A549 (cell line): ENCODE measurements at regions not wholly inside any gene's neighbourhood (a gene's known extent, or its start where the extent isn't known, plus 50 kb on each side); places are given as distances from the start of the nearest gene placed in this dataset.

Experiments
- ATAC-seq, 2 experiments: fragments of 200-7000 bp in 1 of 2; fragments of >200 bp in 1 of 2; cut with Nextera tagmentation in 1 of 2; cut with Tn5 transposase in 1 of 2; 3 replicates each; pipeline versions ENCODE4 v1.8.0 to v1.9.1; 2018 to 2020; ENCODE audit warnings: mild to moderate bottlenecking in 1 of 2, moderate library complexity in 1 of 2
- CTCF ChIA-PET: fragments of 300-600 bp; sonication (Branson Sonifier 250); formaldehyde crosslinking; extraction: SDS; loops from one replicate; lab custom pipeline; 2021; ENCODE audit warnings: antibody characterized with exemption, inconsistent platforms; lab: Yijun Ruan, JAX
- POLR2A ChIA-PET: fragments of 350-600 bp; formaldehyde crosslinking; extraction: SDS; loops from one replicate; lab custom pipeline; 2021; ENCODE audit warnings: antibody characterized with exemption, inconsistent platforms; lab: Yijun Ruan, JAX
- DNase-seq, 2 experiments: peaks; one replicate each; pipeline versions ENCODE4 v3.0.0 to v3.0.0-alpha.2; 2011 to 2016; ENCODE audit warnings: low read depth in 1 of 2, low spot score in 1 of 2
- FAIRE-seq: peaks from 2 replicates; lab custom pipeline; 2011; peaks lifted over from hg19 to GRCh38; lab: Jason Lieb, UNC
- H3K27ac ChIP-seq, 2 experiments: fragments of >200 bp; sonication (Bioruptor Twin); formaldehyde crosslinking; 3 replicates each; pipeline ENCODE4 v1.5.1; 2016 to 2017
- H3K4me1 ChIP-seq: fragments of >200 bp; sonication (Bioruptor Twin); formaldehyde crosslinking; 3 replicates; pipeline ENCODE4 v1.6.1; 2016
- H3K4me2 ChIP-seq: fragments of >200 bp; sonication (Bioruptor Twin); formaldehyde crosslinking; 3 replicates; pipeline ENCODE4 v1.6.1; 2016
- H3K4me3 ChIP-seq: fragments of >200 bp; sonication (Bioruptor Twin); formaldehyde crosslinking; 3 replicates; pipeline ENCODE4 v1.5.1; 2016
- H3K9me3 ChIP-seq: fragments of >200 bp; sonication (Bioruptor Twin); formaldehyde crosslinking; 3 replicates; pipeline ENCODE4 v1.6.1; 2016
- ATOH8 ChIP-seq: fragments of 250-450 bp; sonication (Bioruptor Pico); IDR thresholded peaks from 2 replicates; pipeline ENCODE4 v1.5.0; 2020; ENCODE audit warnings: low read depth, mild to moderate bottlenecking, moderate library complexity
- BCL3 ChIP-seq: fragments of >200 bp; sonication (Bioruptor Twin); formaldehyde crosslinking; IDR thresholded peaks from 3 replicates; pipeline ENCODE4 v1.6.1; 2016
- EHF ChIP-seq: fragments of 250-450 bp; sonication (Bioruptor Pico); IDR thresholded peaks from 2 replicates; pipeline ENCODE4 v1.5.0; 2020; ENCODE audit warnings: mild to moderate bottlenecking
- FOXS1 ChIP-seq: fragments of 250-450 bp; sonication (Bioruptor Pico); IDR thresholded peaks from 2 replicates; pipeline ENCODE4 v1.5.0; 2020; ENCODE audit warnings: mild to moderate bottlenecking, moderate library complexity
- HDAC2 ChIP-seq: fragments of 200-600 bp; sonication (generic); IDR thresholded peaks from 2 replicates; pipeline ENCODE4 v1.6.1; 2016
- HOXA7 ChIP-seq: fragments of 250-450 bp; sonication (Bioruptor Pico); IDR thresholded peaks from 2 replicates; pipeline ENCODE4 v1.5.0; 2020; ENCODE audit warnings: mild to moderate bottlenecking, moderate library complexity
- HOXB13 ChIP-seq: fragments of 250-450 bp; sonication (Bioruptor Pico); IDR thresholded peaks from 2 replicates; pipeline ENCODE4 v1.5.0; 2020; ENCODE audit warnings: low read depth, mild to moderate bottlenecking, moderate library complexity
- JUN ChIP-seq, 2 experiments: fragments of >200 bp; sonication (Bioruptor Twin); formaldehyde crosslinking; IDR thresholded peaks; 2 replicates in 1 of 2; 3 replicates in 1 of 2; pipeline ENCODE4 v1.6.1; 2016 to 2017
- MAFK ChIP-seq: fragments of 450-650 bp; IDR thresholded peaks from 2 replicates; pipeline ENCODE4 v1.6.1; 2014; ENCODE audit not compliant: partially characterized antibody
- MAZ ChIP-seq: fragments of 150-350 bp; IDR thresholded peaks from 2 replicates; pipeline ENCODE4 v1.6.1; 2014; ENCODE audit warnings: antibody characterized with exemption, low read depth, low read length, borderline replicate concordance
- NFE2L2 ChIP-seq: fragments of 150-350 bp; conservative IDR thresholded peaks from 2 replicates; pipeline ENCODE4 v1.6.1; 2014; ENCODE audit warnings: low read length
- NPAS2 ChIP-seq: fragments of 250-450 bp; sonication (Bioruptor Pico); IDR thresholded peaks from 2 replicates; pipeline ENCODE4 v1.8.0; 2022; ENCODE audit warnings: mild to moderate bottlenecking, moderate library complexity, borderline replicate concordance
- NR3C1 ChIP-seq: fragments of >200 bp; sonication (Bioruptor Twin); formaldehyde crosslinking; IDR thresholded peaks from 3 replicates; pipeline ENCODE4 v1.6.1; 2017
- POLR2A ChIP-seq: IDR thresholded peaks from 2 replicates; pipeline ENCODE4 v1.6.1; 2012; ENCODE audit warnings: mild to moderate bottlenecking, low read length
- POLR2AphosphoS2 ChIP-seq: conservative IDR thresholded peaks from 2 replicates; pipeline ENCODE4 v1.6.1; 2012; ENCODE audit warnings: low read length, improper control_type of control experiment, inconsistent platforms
- ZNF302 ChIP-seq: fragments of 250-450 bp; sonication (Bioruptor Pico); IDR thresholded peaks from 2 replicates; pipeline ENCODE4 v1.9.0; 2021; ENCODE audit warnings: inconsistent platforms, mild to moderate bottlenecking, moderate library complexity
- ZSCAN20 ChIP-seq: fragments of 250-450 bp; sonication (Bioruptor Pico); IDR thresholded peaks from 2 replicates; pipeline ENCODE4 v1.8.0; 2022; ENCODE audit warnings: mild to moderate bottlenecking, moderate library complexity
- WGBS: methylation state at CpG from one replicate; pipeline ENCODE4 v1.1.6; 2017; ENCODE audit errors: missing lambda C conversion rate; 5-methylcytosine and 5-hydroxymethylcytosine counted together
- TF ChIP-seq, protein P1 (sequence below): IDR thresholded peaks from 2 replicates; pipeline ENCODE4 v1.6.1; 2012; ENCODE audit warnings: low read depth, borderline replicate concordance
- TF ChIP-seq, protein P2 (sequence below): IDR thresholded peaks from 2 replicates; pipeline ENCODE4 v1.6.1; 2012

- POLR2A ChIA-PET, result no interaction called here
- peaks cover 8% of the 10 kb centered on the region; the same call in 1 of the 3 replicates for H3K4me1 ChIP-seq
- TF ChIP-seq FOXS1 (CRISPR knock-in tag) (no peak), HOXA7 (CRISPR knock-in tag) (no peak), JUN (IDR thresholded peaks at IDR 0.05) (no peak), POLR2AphosphoS2 (no peak), NR3C1 (no peak), ZSCAN20 (CRISPR knock-in tag) (no peak), POLR2A (no peak)
- TF ChIP-seq, all 56 proteins: peak for 0
- DNase-seq, result no peak
- Histone ChIP-seq H3K4me2 (no peak overlapping the region), H3K9me3 (no peaks in the 10 kb centered on the region), H3K4me3 (no peak overlapping the region), H3K27ac (no peak overlapping the region)
- CTCF ChIA-PET, result interaction anchor here (0.7 to 0.8 kb wide), 3 partner anchors 87 to 679 kb away, joined by 3 to 5 read pairs (median 4); no protein-coding TSS in a partner anchor
- 89% methylated on average over 1 of the region's 1 CpG for WGBS
- ATAC-seq, result no peak
- FAIRE-seq, result no peak
Observed at GRCh38 chr3:106438887-106439286, 570.1 kb upstream of the CBLB start.

DNA sequence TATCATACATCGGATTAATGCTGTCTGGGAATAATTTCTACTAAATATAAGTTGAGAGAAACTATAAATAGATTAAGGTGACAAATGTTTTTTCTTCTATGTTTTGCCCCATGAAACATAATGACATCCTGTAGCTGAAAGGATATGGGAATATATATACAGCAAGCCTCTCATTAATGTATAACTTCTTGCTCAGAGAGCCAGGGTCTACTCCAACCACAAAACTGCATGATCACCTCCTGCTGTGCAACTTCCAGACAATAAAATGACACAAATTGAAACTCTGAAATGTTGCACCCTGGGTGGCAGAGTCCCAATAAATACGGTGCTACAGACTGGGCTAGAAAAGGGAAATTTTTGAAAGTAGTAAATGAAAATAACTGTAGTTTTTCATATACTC, 571.9 kb upstream of the CBLB start:
- ChIA-PET CTCF (no interaction called here), POLR2A (no interaction called here)
- H3K27ac ChIP-seq, result peak overlapping the region in 1 of 2 experiments; percentile 9; a peak in 1 of 6 replicates
- peak overlapping the region; percentile 4; the same call in 1 of the 3 replicates for H3K4me2 ChIP-seq
- TF ChIP-seq POLR2AphosphoS2 (no peak), MAZ (no peak), JUN (IDR thresholded peaks at IDR 0.05) (no peak), NFE2L2 (no peak), BCL3 (no peak), NR3C1 (no peak), HDAC2 (no peak), HOXB13 (CRISPR knock-in tag) (no peak), ZNF302 (CRISPR knock-in tag) (no peak), POLR2A (no peak), ATOH8 (CRISPR knock-in tag) (no peak), NPAS2 (CRISPR knock-in tag) (no peak), EHF (CRISPR knock-in tag) (no peak)
- TF ChIP-seq, protein P1, sequence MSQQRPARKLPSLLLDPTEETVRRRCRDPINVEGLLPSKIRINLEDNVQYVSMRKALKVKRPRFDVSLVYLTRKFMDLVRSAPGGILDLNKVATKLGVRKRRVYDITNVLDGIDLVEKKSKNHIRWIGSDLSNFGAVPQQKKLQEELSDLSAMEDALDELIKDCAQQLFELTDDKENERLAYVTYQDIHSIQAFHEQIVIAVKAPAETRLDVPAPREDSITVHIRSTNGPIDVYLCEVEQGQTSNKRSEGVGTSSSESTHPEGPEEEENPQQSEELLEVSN, result no peak
- TF ChIP-seq, all 56 proteins: peak for 0
- no peak for FAIRE-seq
- 45% methylated on average over 2 of the region's 2 CpGs for WGBS
- no peak overlapping the region for H3K4me3 ChIP-seq
- ATAC-seq, result no peak
- no peaks in the 10 kb centered on the region for H3K9me3 ChIP-seq
- peak in 1 of 2 experiments; percentile 6 for DNase-seq
- H3K4me1 ChIP-seq, result peaks cover 8% of the 10 kb centered on the region; the same call in 1 of the 3 replicates

- ChIA-PET POLR2A (no interaction called here), CTCF (no interaction called here)
- Histone ChIP-seq H3K4me2 (no peak overlapping the region), H3K4me3 (no peak overlapping the region), H3K4me1 (peaks cover 7% of the 10 kb centered on the region; the same call in 1 of the 3 replicates), H3K27ac (peak overlapping the region in 1 of 2 experiments; percentile 43; a peak in 1 of 6 replicates), H3K9me3 (no peaks in the 10 kb centered on the region)
- 46% methylated on average over 4 of the region's 4 CpGs for WGBS
- DNase-seq, result no peak
- no peak for FAIRE-seq
- no peak for ATAC-seq
- TF ChIP-seq, protein P2, sequence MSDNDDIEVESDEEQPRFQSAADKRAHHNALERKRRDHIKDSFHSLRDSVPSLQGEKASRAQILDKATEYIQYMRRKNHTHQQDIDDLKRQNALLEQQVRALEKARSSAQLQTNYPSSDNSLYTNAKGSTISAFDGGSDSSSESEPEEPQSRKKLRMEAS, result no peak
- TF ChIP-seq MAFK (no peak), JUN (IDR thresholded peaks at IDR 0.05) (no peak)
Observed at GRCh38 chr3:106446271-106446670, 577.5 kb upstream of the CBLB start.
